ENCODE measurements at regions not wholly inside any gene's neighbourhood (a gene's known extent, or its start where the extent isn't known, plus 50 kb on each side); places are given as distances from the start of the nearest gene placed in this dataset.

GRCh38 chr6:24009319-24009718 is 116.7 kb upstream of the NRSN1 start:
- no peak for TF ChIP-seq POLR2AphosphoS5 (IDR thresholded peaks at IDR 0.05; ENCODE audit: borderline replicate concordance, low read depth, low read length)
- no peak for TF ChIP-seq EZH2 (IDR thresholded peaks at IDR 0.05)
- no peak for TF ChIP-seq FOXP2 (optimal IDR thresholded peaks at IDR 0.05; ENCODE audit: control extremely low read depth, extremely low read length, insufficient read depth)
